HepG2 (cell line): ENCODE measurements at regions not wholly inside any gene's neighbourhood (a gene's known extent, or its start where the extent isn't known, plus 50 kb on each side); places are given as distances from the start of the nearest gene placed in this dataset.

Experiments
- ATAC-seq: fragments of 200-7000 bp; cut with Tn5 transposase; 3 replicates; pipeline ENCODE4 v1.9.1; 2020; ENCODE audit warnings: mild to moderate bottlenecking, moderate library complexity
- BruUV-seq: library from RNA; stranded (reverse); fragments of 400-500 nt; replicated peaks from 2 replicates; lab custom pipeline; 2021; lab: Mats Ljungman, UMichigan
- CTCF ChIA-PET: fragments of 300-600 bp; formaldehyde crosslinking; extraction: SDS; loops from one replicate; lab custom pipeline; 2021; ENCODE audit warnings: low total read pairs, inconsistent platforms, low intra/inter-chr PET ratio; lab: Yijun Ruan, JAX
- POLR2A ChIA-PET: fragments of 350-600 bp; sonication (Branson Sonifier 250); formaldehyde crosslinking; loops from one replicate; lab custom pipeline; 2020; ENCODE audit warnings: antibody characterized with exemption, inconsistent platforms; lab: Yijun Ruan, JAX
- DNase-seq: peaks from one replicate; pipeline ENCODE4 v3.0.0-alpha.2; 2015; ENCODE audit warnings: low spot score
- FAIRE-seq: peaks from 3 replicates; lab custom pipeline; 2011; peaks lifted over from hg19 to GRCh38; lab: Jason Lieb, UNC
- H2AFZ ChIP-seq: one replicate; pipeline ENCODE4 v1.6.1; 2011; ENCODE audit warnings: low read length, inconsistent platforms
- H3K27ac ChIP-seq: fragments of 300-600 bp; 3 replicates; pipeline ENCODE4 v1.8.0; 2011; ENCODE audit warnings: mixed run types, mild to moderate bottlenecking, mixed read lengths, low read length, inconsistent platforms; ENCODE audit not compliant: insufficient read depth; ENCODE audit errors: extremely low read length
- H3K27me3 ChIP-seq, 2 experiments: fragments of 200-600 bp in 1 of 2; 2 replicates in 1 of 2; 3 replicates in 1 of 2; pipeline versions ENCODE4 v1.6.0 to v1.8.0; 2011; ENCODE audit warnings: low read length in 2 of 2, mild to moderate bottlenecking in 2 of 2, moderate library complexity in 2 of 2, inconsistent platforms in 1 of 2; ENCODE audit not compliant: insufficient read depth in 2 of 2, control insufficient read depth in 1 of 2
- H3K36me3 ChIP-seq, 2 experiments: fragments of 200-600 bp in 1 of 2; replicated peaks in 1 of 2; 2 replicates in 1 of 2; 3 replicates in 1 of 2; pipeline versions ENCODE4 v1.5.1 to v1.8.0; 2011; ENCODE audit warnings: low read length in 2 of 2, inconsistent platforms in 1 of 2; ENCODE audit not compliant: insufficient read depth in 2 of 2, control insufficient read depth in 1 of 2
- H3K4me1 ChIP-seq: 2 replicates; pipeline ENCODE4 v1.5.1; 2012; ENCODE audit warnings: low read length, inconsistent platforms; ENCODE audit not compliant: insufficient read depth
- H3K4me2 ChIP-seq: 2 replicates; pipeline ENCODE4 v1.6.0; 2011; ENCODE audit warnings: low read depth, low read length, inconsistent platforms
- H3K4me3 ChIP-seq, 3 experiments: fragments of 200-600 bp in 1 of 3; sonication (generic), shearing (Covaris generic) in 1 of 3; replicated peaks in 1 of 3; 2 replicates each; pipeline ENCODE4 v1.5.1; 2011 to 2016; ENCODE audit warnings: low read length in 3 of 3, inconsistent platforms in 2 of 3, low read depth in 2 of 3, mild to moderate bottlenecking in 2 of 3, control low read depth in 1 of 3, mixed read lengths in 1 of 3; ENCODE audit not compliant: insufficient read depth in 1 of 3
- H3K79me2 ChIP-seq: one replicate; pipeline ENCODE4 v1.6.1; 2011; ENCODE audit warnings: low read length, inconsistent platforms; ENCODE audit not compliant: insufficient read depth
- H3K9ac ChIP-seq: 2 replicates; pipeline ENCODE4 v1.6.0; 2011; ENCODE audit warnings: mild to moderate bottlenecking, low read depth, low read length, inconsistent platforms; ENCODE audit not compliant: insufficient read depth
- H3K9me3 ChIP-seq: 2 replicates; pipeline ENCODE4 v1.5.1; 2012; ENCODE audit warnings: mild to moderate bottlenecking, low read length
- H4K20me1 ChIP-seq: 2 replicates; pipeline ENCODE4 v1.6.0; 2011; ENCODE audit warnings: inconsistent platforms, mild to moderate bottlenecking, low read length, moderate library complexity; ENCODE audit not compliant: insufficient read depth
- DMTF1 ChIP-seq: sonication (generic); formaldehyde crosslinking; IDR thresholded peaks from 2 replicates; pipeline ENCODE4 v1.4.0; 2020; ENCODE audit warnings: mild to moderate bottlenecking, missing genetic modification reagents
- MBNL3 ChIP-seq: fragments of 250-450 bp; sonication (Bioruptor Pico); conservative IDR thresholded peaks from 2 replicates; pipeline ENCODE4 v1.8.0; 2022; ENCODE audit warnings: mild to moderate bottlenecking, inconsistent platforms
- MNT ChIP-seq: fragments of 450-650 bp; IDR thresholded peaks from 2 replicates; pipeline ENCODE4 v1.6.1; 2016
- RBFOX2 ChIP-seq: fragments of 200-400 bp; formaldehyde crosslinking; IDR thresholded peaks from 2 replicates; pipeline ENCODE4 v1.6.1; 2017; ENCODE audit warnings: low read depth, mild to moderate bottlenecking, low read length
- SOX6 ChIP-seq, 2 experiments: fragments of 450-650 bp in 1 of 2; sonication (generic) in 1 of 2; formaldehyde crosslinking in 1 of 2; IDR thresholded peaks; 2 replicates each; pipeline versions ENCODE4 v1.4.0 to v1.6.1; 2017 to 2020; ENCODE audit warnings: antibody characterized with exemption in 1 of 2, mild to moderate bottlenecking in 1 of 2, missing genetic modification reagents in 1 of 2
- TBX2 ChIP-seq: sonication (generic); formaldehyde crosslinking; IDR thresholded peaks from 2 replicates; pipeline ENCODE4 v1.5.0; 2020; ENCODE audit warnings: missing genetic modification reagents, mild to moderate bottlenecking, borderline replicate concordance
- ZNF580 ChIP-seq: IDR thresholded peaks from 2 replicates; pipeline ENCODE4 v1.6.1; 2016; ENCODE audit warnings: low read depth, borderline replicate concordance
- WGBS: methylation state at CpG from one replicate; pipeline ENCODE4 v1.1.6; 2017; ENCODE audit warnings: low lambda C conversion rate; 5-methylcytosine and 5-hydroxymethylcytosine counted together
- in situ Hi-C: cut with HindIII; loops from 2 replicates; pipeline ENCODE4 v1.10.0; 2017; ENCODE audit warnings: low pct_unique_long_range_greater_than_20kb; ENCODE audit not compliant: extremely low pct_ligation_motif_present
- intact Hi-C: fragments of 100-400 bp; cut with micrococcal nuclease; formaldehyde crosslinking; loops from one replicate; pipeline ENCODE4 v1.10.0; 2022; ENCODE audit not compliant: unreplicated experiment

GRCh38 chr10:28981007-28981406 lies 303.7 kb downstream of the BAMBI start:
- no TSS peak for BruUV-seq
- intact Hi-C loops (no loop called here), in situ Hi-C loops (no loop called here)
- no peak for ATAC-seq
- Histone ChIP-seq H2AFZ (no peak overlapping the region), H3K36me3 (no peaks in the 10 kb centered on the region), H3K27me3 (no peaks in the 10 kb centered on the region), H4K20me1 (no peaks in the 10 kb centered on the region), H3K9me3 (no peaks in the 10 kb centered on the region), H3K4me2 (no peak overlapping the region), H3K4me1 (peaks cover 19% of the 10 kb centered on the region), H3K4me3 (no peak overlapping the region), H3K9ac (no peak overlapping the region), H3K79me2 (no peaks in the 10 kb centered on the region), H3K27ac (no peak overlapping the region)
- CTCF ChIA-PET: no interaction called here
- POLR2A ChIA-PET: no interaction called here
- WGBS: 57% methylated on average over 3 of the region's 3 CpGs
- TF ChIP-seq MNT (no peak), RBFOX2 (no peak), DMTF1 (CRISPR knock-in tag) (no peak), ZNF580 (no peak), SOX6 (IDR thresholded peaks at IDR 0.05) (no peak), SOX6 (CRISPR knock-in tag; IDR thresholded peaks at IDR 0.05) (no peak), TBX2 (no peak), MBNL3 (CRISPR knock-in tag) (no peak)
- no peak for FAIRE-seq
- no peak for DNase-seq
